Activated naive CD8-positive, alpha-beta T cell treated with anti-CD3 and anti-CD28 coated beads, Interleukin-2, amount 50 U/mL, for 16 hours (primary cell): ENCODE measurements at regions not wholly inside any gene's neighbourhood (a gene's known extent, or its start where the extent isn't known, plus 50 kb on each side); places are given as distances from the start of the nearest gene placed in this dataset.
"Not testable (repeated sequence)": the region's sequence is repeated elsewhere in the genome, so short reads cannot be mapped to it uniquely, and the experiment has no call there.

Experiments
- DNase-seq: peaks from one replicate; pipeline ENCODE4 v3.0.0-alpha.2; 2020; ENCODE audit warnings: low read depth, low spot score

DNA sequence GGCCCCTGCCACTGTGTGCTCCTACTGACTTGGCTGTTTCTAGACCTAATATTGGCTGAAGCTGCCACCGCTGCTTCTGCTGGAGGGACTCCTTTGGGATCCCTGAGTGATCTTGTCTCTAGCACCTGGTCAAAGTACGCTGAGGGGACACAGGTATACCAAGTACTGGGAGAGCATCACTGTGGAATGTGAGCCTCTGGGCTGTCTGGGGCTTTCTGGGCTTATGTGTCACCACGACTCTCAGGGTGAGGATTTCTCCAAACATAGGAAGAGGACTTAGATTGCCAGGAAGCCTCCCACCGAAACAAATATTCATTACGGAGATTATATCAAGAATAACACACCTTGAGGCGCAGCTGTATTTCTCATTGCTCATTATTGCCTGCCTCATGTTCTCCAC lies 435.8 kb downstream of the HS3ST3B1 start:
- DNase-seq = no peak

DNA sequence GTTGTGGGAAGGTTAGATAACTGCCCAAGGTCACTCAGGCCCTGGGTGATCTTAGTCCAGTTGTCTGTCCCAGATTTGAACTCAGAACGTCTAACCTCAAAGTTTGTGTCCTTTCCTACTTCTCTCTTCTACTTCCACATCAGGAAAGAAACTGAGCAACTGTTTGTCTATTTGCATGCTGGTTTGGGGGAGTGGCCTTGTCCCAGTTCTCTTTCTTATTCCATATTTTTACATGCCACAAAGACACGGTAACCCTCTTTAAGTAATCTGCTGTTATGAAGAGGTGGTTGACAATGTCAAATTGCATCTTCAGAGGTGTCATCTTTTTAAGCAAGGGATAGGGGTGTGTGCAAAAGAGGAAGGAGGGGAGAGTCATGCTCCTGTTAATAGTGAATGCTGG lies 432.5 kb downstream of the HS3ST3B1 start:
- DNase-seq = no peak

DNA sequence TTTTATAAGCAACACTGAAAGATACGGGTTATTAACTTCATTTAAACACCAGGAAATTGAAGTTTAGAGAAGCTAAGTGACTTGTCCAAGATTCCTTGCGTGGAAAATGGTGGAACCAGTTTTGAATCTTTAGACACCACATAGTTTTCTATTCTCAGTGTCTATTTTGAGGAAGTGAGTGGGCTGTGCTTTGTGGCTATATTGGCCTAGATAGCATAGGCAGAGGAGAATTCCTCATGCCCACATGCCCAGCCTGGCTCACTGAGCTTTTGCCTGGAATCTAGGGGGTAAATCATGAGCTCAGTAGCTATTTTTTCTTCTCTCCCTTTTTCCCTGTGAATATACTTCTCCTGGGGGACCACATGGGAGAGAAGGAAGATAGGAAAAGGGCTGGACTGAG lies 431.3 kb downstream of the HS3ST3B1 start:
- no peak for DNase-seq

GRCh38 chr17:14731591-14731990 lies 430.7 kb downstream of the HS3ST3B1 start:
- DNase-seq = no peak

DNA sequence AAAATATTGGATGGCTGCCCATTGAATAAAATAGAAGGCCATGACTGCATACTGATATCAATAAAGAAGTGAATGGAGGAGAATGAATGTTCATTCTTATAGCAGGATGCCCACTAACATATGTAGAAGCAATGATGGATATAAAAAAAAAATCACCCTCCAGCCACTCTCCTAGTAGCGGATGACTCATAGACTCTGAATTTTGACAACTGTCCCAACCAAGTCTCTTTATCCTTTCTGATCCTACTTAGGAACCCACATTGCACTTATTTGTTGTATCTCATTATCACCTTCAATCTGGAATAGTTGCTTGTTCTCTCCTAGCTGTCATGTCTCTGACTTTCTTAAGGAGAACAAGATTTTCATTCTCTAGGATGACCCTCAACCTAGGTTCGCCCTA lies 429.9 kb downstream of the HS3ST3B1 start:
- DNase-seq = no peak

GRCh38 chr17:14725729-14726128 lies 424.8 kb downstream of the HS3ST3B1 start:
- DNase-seq = no peak

DNA sequence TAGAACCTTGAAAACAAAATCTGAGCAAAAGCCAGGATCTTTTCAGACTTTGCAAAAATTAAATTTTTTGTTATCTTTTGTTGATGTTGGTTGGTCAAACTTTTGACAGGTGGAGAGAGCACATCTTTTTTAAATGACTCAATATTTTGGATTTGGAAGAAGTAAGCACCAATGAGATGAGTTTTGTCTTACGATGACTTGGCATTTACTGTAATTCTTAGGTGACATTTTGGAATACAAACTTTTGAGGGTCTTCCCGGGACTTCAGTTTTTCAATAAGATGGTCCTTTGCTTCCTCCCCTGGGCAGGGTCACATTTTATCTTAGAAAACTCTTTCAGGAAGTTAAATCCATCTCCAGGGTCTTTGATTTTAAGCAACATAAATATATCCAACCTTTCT lies 423.9 kb downstream of the HS3ST3B1 start:
- no peak for DNase-seq

DNA sequence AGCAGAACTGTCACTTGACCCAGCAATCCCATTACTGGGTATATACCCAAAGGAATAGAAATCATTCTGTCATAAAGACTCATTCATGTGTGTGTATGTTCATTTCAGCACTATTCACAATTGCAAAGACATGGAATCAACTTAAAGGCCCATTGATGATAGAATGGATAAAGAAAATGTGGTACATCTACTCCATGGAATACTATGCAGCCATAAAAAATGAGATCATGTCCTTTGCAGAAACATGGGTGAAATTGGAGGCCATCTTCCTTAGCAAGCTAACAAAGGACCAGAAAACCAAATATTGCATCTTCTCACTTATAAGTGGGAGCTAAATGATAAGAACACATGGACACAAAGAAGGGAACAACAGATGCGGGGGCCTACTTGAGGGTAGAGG lies 422.5 kb downstream of the HS3ST3B1 start:
- DNase-seq = not testable (repeated sequence)

DNA sequence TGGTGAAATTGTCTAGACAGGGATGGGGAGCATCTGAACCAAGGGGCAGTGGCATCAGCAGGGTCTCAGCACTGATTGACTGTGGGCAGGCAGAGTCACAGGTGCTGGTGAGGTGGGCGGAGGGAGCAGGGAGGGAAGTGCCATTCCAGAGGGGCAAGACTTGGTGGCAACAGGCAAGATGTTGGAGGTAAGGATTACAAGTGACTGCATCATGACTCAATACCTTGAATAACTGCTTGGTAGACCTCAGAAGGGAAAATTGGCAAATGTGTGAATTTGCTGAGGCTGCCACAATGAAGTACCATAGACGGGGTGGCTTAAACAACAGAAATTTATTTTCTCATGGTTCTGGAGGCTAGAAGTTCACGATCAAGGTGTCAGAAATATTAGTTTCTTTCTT lies 419.1 kb downstream of the HS3ST3B1 start:
- DNase-seq = no peak

DNA sequence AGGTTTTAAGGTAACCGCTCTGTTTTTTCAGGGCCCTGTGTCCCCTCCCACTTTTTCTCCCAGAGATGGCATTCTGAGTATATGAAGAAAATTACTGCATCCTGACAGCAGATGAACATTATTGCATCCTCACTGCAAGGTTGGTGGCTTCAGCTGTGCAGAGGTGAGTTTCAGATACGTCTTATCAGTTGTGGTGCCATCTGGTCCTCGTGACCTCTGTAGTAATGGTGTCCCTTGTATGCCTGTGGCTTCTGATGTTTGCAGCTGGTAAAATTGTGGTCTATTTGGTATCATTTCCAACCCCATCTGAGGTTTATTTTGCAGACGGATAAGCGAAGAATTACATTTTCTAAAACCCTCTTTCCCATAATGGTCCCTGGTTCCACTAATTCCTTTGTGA lies 417.0 kb downstream of the HS3ST3B1 start:
- no peak for DNase-seq

- DNase-seq = no peak
Measured at GRCh38 chr17:14715561-14715960, 414.7 kb downstream of the HS3ST3B1 start.

DNA sequence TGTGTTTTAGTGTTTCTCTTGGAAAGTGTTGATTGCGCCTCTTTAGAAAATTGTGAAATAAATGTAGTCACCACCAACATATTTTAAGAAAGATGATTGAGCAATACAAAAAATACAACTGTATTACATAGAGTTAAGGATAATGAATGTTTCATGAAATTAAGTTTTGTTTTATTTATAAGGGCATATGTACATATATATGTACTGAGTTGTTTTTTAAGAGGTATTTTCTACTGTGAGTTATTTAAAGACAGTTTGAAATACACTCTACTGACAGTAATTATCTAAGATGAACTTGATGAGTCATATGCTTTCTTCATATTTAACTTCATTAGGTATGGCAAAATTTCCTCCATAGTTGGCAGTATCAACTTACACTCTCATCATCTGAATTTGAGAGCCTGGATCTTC lies 411.7 kb downstream of the HS3ST3B1 start:
- no peak for DNase-seq

- DNase-seq = no peak
Measured at GRCh38 chr17:14704121-14704520, 403.2 kb downstream of the HS3ST3B1 start.

DNA sequence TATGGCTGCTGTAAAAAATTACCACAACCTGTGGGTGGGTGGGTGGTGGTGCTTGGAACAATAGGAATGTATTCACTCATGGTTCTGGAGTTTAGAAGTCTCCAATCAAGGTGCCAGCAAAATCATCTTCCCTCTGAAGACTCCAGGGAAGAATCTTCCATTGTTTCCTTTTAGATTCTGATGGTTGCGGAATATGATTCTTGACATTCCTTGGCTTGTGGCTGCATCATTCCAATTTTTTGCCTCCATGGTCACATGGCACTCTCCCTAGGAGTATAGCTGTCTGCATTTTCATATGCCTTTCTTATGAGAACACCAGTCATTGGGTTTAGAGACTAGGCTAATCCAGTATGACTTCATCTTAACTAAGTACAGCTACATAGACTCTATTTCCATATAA lies 401.0 kb downstream of the HS3ST3B1 start:
- DNase-seq = no peak

- DNase-seq = no peak
Measured at GRCh38 chr17:14699574-14700185, 398.8 kb downstream of the HS3ST3B1 start.

GRCh38 chr17:14693382-14693781 lies 392.5 kb downstream of the HS3ST3B1 start:
- DNase-seq = no peak

DNA sequence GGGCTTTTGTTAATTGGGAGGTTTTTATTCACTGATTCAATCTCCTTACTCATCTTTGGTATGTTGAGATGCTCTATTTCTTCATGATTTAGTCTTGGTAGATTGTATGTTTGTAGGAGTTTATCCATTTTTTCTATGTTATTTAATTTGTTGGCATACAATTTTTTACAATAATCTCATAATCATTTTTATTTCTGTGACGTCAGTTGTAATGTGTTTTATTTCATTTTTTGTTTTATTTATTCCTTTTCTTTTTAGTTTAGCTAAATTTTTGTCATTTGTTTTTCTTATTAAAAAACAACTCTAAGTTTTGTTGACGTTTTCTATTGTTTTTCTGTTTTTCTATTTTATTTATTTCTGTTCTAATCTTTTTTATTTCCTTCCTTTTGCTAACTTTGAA lies 389.8 kb downstream of the HS3ST3B1 start:
- no peak for DNase-seq

- no peak for DNase-seq
Measured at GRCh38 chr17:14688134-14688533, 387.3 kb downstream of the HS3ST3B1 start.

GRCh38 chr17:14672830-14673229 lies 371.9 kb downstream of the HS3ST3B1 start:
- no peak for DNase-seq

- no peak for DNase-seq
Measured at GRCh38 chr17:14670861-14671260, 370.0 kb downstream of the HS3ST3B1 start.

DNA sequence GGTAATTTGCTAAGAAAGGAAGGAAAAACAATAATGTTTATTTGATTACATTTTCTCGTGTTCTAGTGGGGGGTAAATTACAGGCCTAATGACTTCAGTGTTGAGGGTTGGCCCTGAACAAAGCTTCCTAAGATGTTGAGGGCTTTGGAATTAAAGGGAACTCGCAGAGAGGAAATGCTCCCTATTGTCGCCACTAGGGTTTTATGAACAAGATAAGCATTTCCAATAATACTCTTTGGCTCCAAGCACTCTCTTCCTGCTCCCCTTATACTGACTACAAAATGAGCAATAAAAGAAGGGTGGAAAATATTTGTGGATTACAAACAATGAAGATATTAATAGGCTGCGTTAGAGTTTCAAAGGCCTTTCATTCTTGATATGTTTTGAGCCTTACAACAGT lies 363.6 kb downstream of the HS3ST3B1 start:
- no peak for DNase-seq

DNA sequence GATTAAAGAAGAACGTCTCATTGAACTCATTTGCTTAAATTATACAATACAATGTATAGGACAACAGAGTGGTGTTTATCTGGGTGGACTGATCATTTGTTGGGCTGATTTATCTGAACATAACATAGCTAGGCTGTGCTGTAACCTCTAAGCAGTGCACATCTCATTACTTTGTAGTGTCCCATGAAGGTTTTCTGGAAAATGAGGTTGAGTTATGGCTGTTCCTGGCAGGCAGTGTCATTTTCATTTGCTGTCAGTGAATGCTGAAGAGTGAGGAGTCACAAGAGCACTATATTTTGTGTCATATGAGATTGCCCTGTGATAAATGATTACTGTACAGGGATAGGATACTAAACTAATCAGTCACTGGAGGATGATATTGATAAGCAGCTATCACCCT lies 340.2 kb downstream of the HS3ST3B1 start:
- no peak for DNase-seq

DNA sequence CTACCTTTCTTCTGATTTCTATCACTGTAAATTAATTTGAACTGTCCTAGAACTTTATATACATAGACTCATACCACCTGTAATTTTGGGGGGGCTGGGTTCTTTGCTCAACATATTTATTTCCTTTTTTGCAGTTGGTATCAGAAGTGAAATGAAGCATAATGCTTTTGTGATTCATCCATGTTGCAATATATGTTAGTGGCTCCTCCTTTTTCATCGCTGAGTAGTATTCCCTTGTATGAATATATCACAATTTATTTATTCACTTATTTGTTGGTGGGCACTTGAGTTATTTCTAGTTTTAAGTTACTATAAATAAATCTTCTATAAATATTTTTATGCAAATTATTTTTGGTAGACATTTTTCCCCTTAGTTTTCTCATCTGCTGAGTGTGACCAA lies 336.4 kb downstream of the HS3ST3B1 start:
- DNase-seq = no peak

DNA sequence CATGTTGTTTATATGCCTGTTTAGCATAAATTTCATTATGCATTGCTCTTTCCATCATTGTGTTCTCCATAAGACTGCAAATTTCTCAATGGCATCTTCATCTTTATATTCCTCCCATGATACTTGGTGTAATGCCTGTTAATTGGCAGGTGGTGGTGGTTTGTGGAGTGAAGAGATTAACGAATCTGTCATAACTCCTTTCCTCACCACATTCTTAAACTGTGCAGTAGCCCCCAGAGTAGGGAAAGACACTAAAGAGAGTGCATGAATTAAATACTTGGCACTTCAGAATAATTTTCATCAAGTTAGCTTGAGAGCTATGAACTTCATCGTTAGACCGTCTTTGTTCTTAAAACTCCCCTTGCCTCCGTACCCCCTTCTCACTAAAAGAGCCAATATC lies 329.7 kb downstream of the HS3ST3B1 start:
- no peak for DNase-seq
